HepG2 (cell line): ENCODE measurements at regions not wholly inside any gene's neighbourhood (a gene's known extent, or its start where the extent isn't known, plus 50 kb on each side); places are given as distances from the start of the nearest gene placed in this dataset.

Source experiments
- ATAC-seq: fragments of 200-7000 bp; cut with Tn5 transposase; 3 replicates; pipeline ENCODE4 v1.9.1; 2020; ENCODE audit warnings: mild to moderate bottlenecking, moderate library complexity
- BruUV-seq: library from RNA; stranded (reverse); fragments of 400-500 nt; replicated peaks from 2 replicates; lab custom pipeline; 2021; lab: Mats Ljungman, UMichigan
- CTCF ChIA-PET: fragments of 300-600 bp; formaldehyde crosslinking; extraction: SDS; loops from one replicate; lab custom pipeline; 2021; ENCODE audit warnings: low total read pairs, inconsistent platforms, low intra/inter-chr PET ratio; lab: Yijun Ruan, JAX
- POLR2A ChIA-PET: fragments of 350-600 bp; sonication (Branson Sonifier 250); formaldehyde crosslinking; loops from one replicate; lab custom pipeline; 2020; ENCODE audit warnings: antibody characterized with exemption, inconsistent platforms; lab: Yijun Ruan, JAX
- DNase-seq: peaks from one replicate; pipeline ENCODE4 v3.0.0-alpha.2; 2015; ENCODE audit warnings: low spot score
- FAIRE-seq: peaks from 3 replicates; lab custom pipeline; 2011; peaks lifted over from hg19 to GRCh38; lab: Jason Lieb, UNC
- H2AFZ ChIP-seq: one replicate; pipeline ENCODE4 v1.6.1; 2011; ENCODE audit warnings: low read length, inconsistent platforms
- H3K27ac ChIP-seq: fragments of 300-600 bp; 3 replicates; pipeline ENCODE4 v1.8.0; 2011; ENCODE audit warnings: mixed run types, mild to moderate bottlenecking, mixed read lengths, low read length, inconsistent platforms; ENCODE audit not compliant: insufficient read depth; ENCODE audit errors: extremely low read length
- H3K27me3 ChIP-seq, 2 experiments: fragments of 200-600 bp in 1 of 2; 2 replicates in 1 of 2; 3 replicates in 1 of 2; pipeline versions ENCODE4 v1.6.0 to v1.8.0; 2011; ENCODE audit warnings: low read length in 2 of 2, mild to moderate bottlenecking in 2 of 2, moderate library complexity in 2 of 2, inconsistent platforms in 1 of 2; ENCODE audit not compliant: insufficient read depth in 2 of 2, control insufficient read depth in 1 of 2
- H3K36me3 ChIP-seq, 2 experiments: fragments of 200-600 bp in 1 of 2; replicated peaks in 1 of 2; 2 replicates in 1 of 2; 3 replicates in 1 of 2; pipeline versions ENCODE4 v1.5.1 to v1.8.0; 2011; ENCODE audit warnings: low read length in 2 of 2, inconsistent platforms in 1 of 2; ENCODE audit not compliant: insufficient read depth in 2 of 2, control insufficient read depth in 1 of 2
- H3K4me1 ChIP-seq: 2 replicates; pipeline ENCODE4 v1.5.1; 2012; ENCODE audit warnings: low read length, inconsistent platforms; ENCODE audit not compliant: insufficient read depth
- H3K4me2 ChIP-seq: 2 replicates; pipeline ENCODE4 v1.6.0; 2011; ENCODE audit warnings: low read depth, low read length, inconsistent platforms
- H3K4me3 ChIP-seq, 3 experiments: fragments of 200-600 bp in 1 of 3; sonication (generic), shearing (Covaris generic) in 1 of 3; replicated peaks in 1 of 3; 2 replicates each; pipeline ENCODE4 v1.5.1; 2011 to 2016; ENCODE audit warnings: low read length in 3 of 3, inconsistent platforms in 2 of 3, low read depth in 2 of 3, mild to moderate bottlenecking in 2 of 3, control low read depth in 1 of 3, mixed read lengths in 1 of 3; ENCODE audit not compliant: insufficient read depth in 1 of 3
- H3K79me2 ChIP-seq: one replicate; pipeline ENCODE4 v1.6.1; 2011; ENCODE audit warnings: low read length, inconsistent platforms; ENCODE audit not compliant: insufficient read depth
- H3K9ac ChIP-seq: 2 replicates; pipeline ENCODE4 v1.6.0; 2011; ENCODE audit warnings: mild to moderate bottlenecking, low read depth, low read length, inconsistent platforms; ENCODE audit not compliant: insufficient read depth
- H3K9me3 ChIP-seq: 2 replicates; pipeline ENCODE4 v1.5.1; 2012; ENCODE audit warnings: mild to moderate bottlenecking, low read length
- H4K20me1 ChIP-seq: 2 replicates; pipeline ENCODE4 v1.6.0; 2011; ENCODE audit warnings: inconsistent platforms, mild to moderate bottlenecking, low read length, moderate library complexity; ENCODE audit not compliant: insufficient read depth
- AKAP8 ChIP-seq: sonication (generic); formaldehyde crosslinking; IDR thresholded peaks from 2 replicates; pipeline ENCODE4 v1.5.1; 2020; ENCODE audit warnings: mild to moderate bottlenecking, missing genetic modification reagents
- CBX2 ChIP-seq, 2 experiments: fragments of 200-600 bp in 1 of 2; sonication (generic); formaldehyde crosslinking in 1 of 2; IDR thresholded peaks; 2 replicates each; pipeline versions ENCODE4 v1.7.0 to v1.8.1; 2018 to 2022; ENCODE audit warnings: low read depth in 2 of 2, low read length in 1 of 2, mild to moderate bottlenecking in 1 of 2, missing genetic modification reagents in 1 of 2
- GRHL1 ChIP-seq: sonication (generic); formaldehyde crosslinking; conservative IDR thresholded peaks from 2 replicates; pipeline ENCODE4 v1.8.0; 2022; ENCODE audit warnings: missing genetic modification reagents
- HDAC6 ChIP-seq: fragments of 200-600 bp; sonication (generic); IDR thresholded peaks from 2 replicates; pipeline ENCODE4 v1.7.0; 2017; ENCODE audit warnings: mild to moderate bottlenecking, antibody characterized with exemption, low read length, low read depth
- KAT2B ChIP-seq: fragments of 150-350 bp; IDR thresholded peaks from 2 replicates; pipeline ENCODE4 v1.6.1; 2014; ENCODE audit warnings: low read depth, low read length, borderline replicate concordance
- MLLT10 ChIP-seq: sonication (generic); formaldehyde crosslinking; IDR thresholded peaks from 2 replicates; pipeline ENCODE4 v1.4.0; 2020; ENCODE audit warnings: missing genetic modification reagents
- NFE2L1 ChIP-seq: sonication (generic); formaldehyde crosslinking; IDR thresholded peaks from 2 replicates; pipeline ENCODE4 v1.4.0; 2020; ENCODE audit warnings: missing genetic modification reagents, mild to moderate bottlenecking, borderline replicate concordance
- PHF5A ChIP-seq: IDR thresholded peaks from one replicate; pipeline ENCODE4 v1.6.1; 2018; ENCODE audit warnings: low read depth, missing genetic modification reagents; ENCODE audit not compliant: unreplicated experiment
- YEATS2 ChIP-seq: sonication (generic); formaldehyde crosslinking; IDR thresholded peaks from 2 replicates; pipeline ENCODE4 v1.4.0; 2020; ENCODE audit warnings: missing genetic modification reagents, borderline replicate concordance
- ZMYM4 ChIP-seq: sonication (generic); formaldehyde crosslinking; IDR thresholded peaks from 2 replicates; pipeline ENCODE4 v1.8.1; 2023; ENCODE audit warnings: mild to moderate bottlenecking, missing genetic modification reagents
- ZNF383 ChIP-seq: sonication (generic); formaldehyde crosslinking; IDR thresholded peaks from 2 replicates; pipeline ENCODE4 v1.4.0; 2020; ENCODE audit warnings: missing genetic modification reagents, mild to moderate bottlenecking, borderline replicate concordance
- ZNF574 ChIP-seq: sonication (generic); formaldehyde crosslinking; IDR thresholded peaks from 2 replicates; pipeline ENCODE4 v1.4.0; 2020; ENCODE audit warnings: missing genetic modification reagents
- WGBS: methylation state at CpG from one replicate; pipeline ENCODE4 v1.1.6; 2017; ENCODE audit warnings: low lambda C conversion rate; 5-methylcytosine and 5-hydroxymethylcytosine counted together
- in situ Hi-C: cut with HindIII; loops from 2 replicates; pipeline ENCODE4 v1.10.0; 2017; ENCODE audit warnings: low pct_unique_long_range_greater_than_20kb; ENCODE audit not compliant: extremely low pct_ligation_motif_present
- intact Hi-C: fragments of 100-400 bp; cut with micrococcal nuclease; formaldehyde crosslinking; loops from one replicate; pipeline ENCODE4 v1.10.0; 2022; ENCODE audit not compliant: unreplicated experiment
- TF ChIP-seq, protein P1 (sequence below), 2 experiments: sonication (generic) in 1 of 2; formaldehyde crosslinking in 1 of 2; IDR thresholded peaks; 2 replicates each; pipeline versions ENCODE4 v1.4.0 to v1.6.1; 2018 to 2020; ENCODE audit warnings: missing genetic modification reagents in 2 of 2, borderline replicate concordance in 1 of 2, low read depth in 1 of 2, mild to moderate bottlenecking in 1 of 2, missing biosample characterization in 1 of 2

DNA sequence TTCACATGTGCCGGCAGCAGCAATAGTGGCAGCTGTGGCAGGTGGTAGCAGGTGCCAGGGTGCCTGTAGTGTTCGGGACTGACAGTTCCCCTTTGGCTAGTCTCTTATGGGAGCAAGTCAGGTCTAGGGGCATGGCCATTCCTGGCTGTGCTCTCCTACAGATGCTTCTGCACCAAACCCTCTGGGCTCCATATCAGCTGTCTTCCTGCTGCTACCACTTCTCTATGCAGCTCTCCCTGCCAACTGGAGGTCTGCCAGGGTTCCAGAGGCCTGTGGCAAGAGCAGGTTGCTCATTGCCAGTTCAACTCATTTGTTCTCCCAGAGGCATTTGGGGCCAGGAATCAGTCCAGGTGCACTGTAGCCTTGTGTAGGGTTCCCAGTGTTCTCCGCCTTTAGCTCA lies 473.7 kb downstream of the JRKL start:
- FAIRE-seq (no peak), ATAC-seq (no peak), DNase-seq (no peak)
- intact Hi-C loops, result no loop called here
- H3K4me3 ChIP-seq, result no peak overlapping the region
- H3K4me2 ChIP-seq, result no peak overlapping the region
- H3K9ac ChIP-seq, result no peak overlapping the region
- POLR2A ChIA-PET, result no interaction called here
- H3K4me1 ChIP-seq, result no peaks in the 10 kb centered on the region
- no TSS peak for BruUV-seq
- no peak for TF ChIP-seq KAT2B
- no peak for TF ChIP-seq ZMYM4 (CRISPR knock-in tag)
- no peak for TF ChIP-seq HDAC6
- TF ChIP-seq GRHL1, result no peak
- TF ChIP-seq AKAP8, result no peak
- TF ChIP-seq ZNF383 (CRISPR knock-in tag), result no peak
- no peak for TF ChIP-seq CBX2 (IDR thresholded peaks at IDR 0.05; ENCODE audit: low read depth, low read length)
- TF ChIP-seq CBX2 (CRISPR knock-in tag; IDR thresholded peaks at IDR 0.05; ENCODE audit: low read depth), result no peak
- peaks cover 9% of the 10 kb centered on the region for H3K9me3 ChIP-seq
- in situ Hi-C loops, result no loop called here
- H3K27me3 ChIP-seq, result no peaks in the 10 kb centered on the region; a peak in 1 of 5 replicates
- no peak overlapping the region for H2AFZ ChIP-seq
- CTCF ChIA-PET, result no interaction called here
- no peaks in the 10 kb centered on the region for H3K36me3 ChIP-seq
- H3K27ac ChIP-seq, result no peak overlapping the region
- WGBS, result 62% methylated on average over 1 of the region's 3 CpGs
- H3K79me2 ChIP-seq, result no peaks in the 10 kb centered on the region
- H4K20me1 ChIP-seq, result no peaks in the 10 kb centered on the region

DNA sequence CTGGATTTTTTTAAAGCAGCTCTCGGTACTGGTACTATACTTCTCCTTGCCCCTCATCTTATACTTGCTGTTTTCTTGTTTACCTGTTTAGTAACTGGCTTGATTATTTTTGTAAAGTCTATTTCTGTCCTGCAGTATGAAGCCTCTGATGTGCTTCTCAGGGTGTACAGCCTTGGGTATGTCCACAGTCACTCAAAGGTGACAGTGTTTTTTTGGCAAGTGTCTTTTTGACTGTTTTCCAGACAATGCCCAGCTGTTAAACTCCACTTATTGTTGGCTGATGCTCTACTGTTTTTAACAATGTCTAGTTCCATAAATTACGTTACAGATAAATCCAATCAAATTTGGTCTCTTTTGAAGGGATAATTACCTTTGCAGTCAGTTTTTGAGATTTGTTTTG lies 475.2 kb downstream of the JRKL start:
- Histone ChIP-seq H3K9me3 (peaks cover 9% of the 10 kb centered on the region), H3K4me3 (no peak overlapping the region), H3K4me1 (no peaks in the 10 kb centered on the region), H3K79me2 (no peaks in the 10 kb centered on the region), H3K27ac (no peak overlapping the region), H3K4me2 (no peak overlapping the region), H3K9ac (no peak overlapping the region), H4K20me1 (no peaks in the 10 kb centered on the region), H3K27me3 (no peaks in the 10 kb centered on the region; a peak in 1 of 5 replicates), H3K36me3 (no peaks in the 10 kb centered on the region), H2AFZ (no peak overlapping the region)
- no TSS peak for BruUV-seq
- POLR2A ChIA-PET, result no interaction called here
- FAIRE-seq (no peak), ATAC-seq (no peak), DNase-seq (no peak)
- intact Hi-C loops, result no loop called here
- WGBS, result 0% methylated on average over 2 of the region's 2 CpGs
- TF ChIP-seq ZNF574 (CRISPR knock-in tag) (no peak), PHF5A (CRISPR knock-in tag) (no peak), YEATS2 (CRISPR knock-in tag) (no peak), NFE2L1 (CRISPR knock-in tag) (no peak), MLLT10 (CRISPR knock-in tag) (no peak)
- TF ChIP-seq, protein P1, sequence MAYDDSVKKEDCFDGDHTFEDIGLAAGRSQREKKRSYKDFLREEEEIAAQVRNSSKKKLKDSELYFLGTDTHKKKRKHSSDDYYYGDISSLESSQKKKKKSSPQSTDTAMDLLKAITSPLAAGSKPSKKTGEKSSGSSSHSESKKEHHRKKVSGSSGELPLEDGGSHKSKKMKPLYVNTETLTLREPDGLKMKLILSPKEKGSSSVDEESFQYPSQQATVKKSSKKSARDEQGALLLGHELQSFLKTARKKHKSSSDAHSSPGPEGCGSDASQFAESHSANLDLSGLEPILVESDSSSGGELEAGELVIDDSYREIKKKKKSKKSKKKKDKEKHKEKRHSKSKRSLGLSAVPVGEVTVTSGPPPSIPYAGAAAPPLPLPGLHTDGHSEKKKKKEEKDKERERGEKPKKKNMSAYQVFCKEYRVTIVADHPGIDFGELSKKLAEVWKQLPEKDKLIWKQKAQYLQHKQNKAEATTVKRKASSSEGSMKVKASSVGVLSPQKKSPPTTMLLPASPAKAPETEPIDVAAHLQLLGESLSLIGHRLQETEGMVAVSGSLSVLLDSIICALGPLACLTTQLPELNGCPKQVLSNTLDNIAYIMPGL (CRISPR knock-in tag; IDR thresholded peaks at IDR 0.05; ENCODE audit: borderline replicate concordance in 1 of 2, low read depth in 1 of 2), result no peak
- in situ Hi-C loops, result no loop called here
- CTCF ChIA-PET, result no interaction called here
